ENCODE measurements at regions not wholly inside any gene's neighbourhood (a gene's known extent, or its start where the extent isn't known, plus 50 kb on each side); places are given as distances from the start of the nearest gene placed in this dataset.
A peak's percentile ranks its signal among the peaks of the same experiment; 100 is the strongest.
"Not testable (repeated sequence)": the region's sequence is repeated elsewhere in the genome, so short reads cannot be mapped to it uniquely, and the experiment has no call there.

DNA sequence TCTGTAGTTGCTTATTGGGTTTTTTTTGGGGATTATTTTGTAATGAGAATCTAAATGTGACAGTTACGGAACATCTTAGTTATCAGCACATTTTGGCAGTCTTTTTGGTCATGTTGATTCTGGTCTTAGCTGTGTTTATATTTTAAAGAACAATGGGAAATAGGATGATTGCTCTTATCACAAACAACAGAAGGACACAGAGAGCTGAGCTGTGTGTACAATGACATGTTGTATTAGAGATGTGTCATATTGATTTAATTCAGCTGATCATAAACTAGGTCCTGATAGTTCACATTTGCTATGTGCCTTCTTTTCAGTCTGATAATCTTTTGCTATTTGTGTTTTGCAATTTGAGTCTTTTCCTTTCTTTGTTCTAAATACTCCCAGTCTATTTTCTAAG lies 781.7 kb downstream of the TRHDE start:
- no peak for DNase-seq

DNA sequence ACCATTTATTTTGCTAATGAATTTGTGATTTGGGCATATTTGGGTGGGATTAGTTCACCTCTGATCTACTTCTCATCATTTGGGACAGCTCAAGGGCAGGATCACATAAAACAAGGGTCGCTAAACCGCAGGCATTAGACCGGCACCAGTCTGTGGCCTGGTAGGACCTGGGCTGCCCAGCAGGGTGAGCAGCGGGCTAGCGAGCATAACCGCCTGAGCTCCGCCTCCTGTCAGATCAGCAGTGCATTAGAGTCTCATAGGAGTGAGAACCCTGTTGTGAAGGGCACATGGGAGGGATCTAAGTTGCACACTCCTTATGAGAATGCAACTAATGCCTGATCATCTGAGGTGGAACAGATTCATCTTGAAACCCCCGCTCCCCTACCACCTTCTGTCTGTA lies 785.3 kb downstream of the TRHDE start:
- DNase-seq, result no peak

DNA sequence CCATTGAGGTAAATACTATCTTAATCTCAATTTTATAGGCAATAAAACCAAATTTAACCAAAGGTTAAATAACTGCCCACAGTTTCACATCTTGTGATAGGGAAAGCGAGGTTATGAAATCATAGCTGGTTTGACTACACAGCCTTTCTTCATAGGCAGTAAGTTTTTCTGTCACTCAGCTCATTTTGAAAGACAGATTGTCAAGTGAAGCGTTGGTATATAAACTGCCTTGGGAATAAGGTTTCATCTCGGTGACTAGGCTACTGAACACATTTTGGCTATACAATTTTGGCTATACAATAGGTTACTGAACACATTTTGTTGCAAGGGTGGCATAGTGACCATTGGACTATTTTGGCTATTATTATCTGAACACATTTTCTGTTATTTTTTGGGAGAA lies 793.7 kb downstream of the TRHDE start:
- no peak for DNase-seq

DNA sequence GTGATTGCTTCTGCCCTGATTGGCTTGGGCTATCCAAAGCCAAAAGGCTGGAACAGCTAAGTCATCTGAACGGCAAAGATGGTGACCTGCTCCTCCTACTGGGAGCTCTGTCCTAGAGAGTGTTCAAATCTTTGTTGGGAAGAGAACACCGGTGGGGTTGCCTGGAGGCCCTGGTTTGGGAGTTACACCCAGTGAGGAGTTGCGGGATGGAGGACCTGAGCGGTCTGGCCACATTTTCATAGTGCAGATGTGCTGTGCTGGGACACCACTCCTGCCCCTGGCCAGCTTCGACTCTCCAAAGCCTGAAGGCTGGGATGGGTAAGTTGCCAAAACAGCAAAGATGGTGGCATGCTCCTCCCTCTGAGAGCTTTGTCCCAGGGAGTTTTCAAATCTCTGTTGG lies 795.4 kb downstream of the TRHDE start:
- DNase-seq, result no peak

DNA sequence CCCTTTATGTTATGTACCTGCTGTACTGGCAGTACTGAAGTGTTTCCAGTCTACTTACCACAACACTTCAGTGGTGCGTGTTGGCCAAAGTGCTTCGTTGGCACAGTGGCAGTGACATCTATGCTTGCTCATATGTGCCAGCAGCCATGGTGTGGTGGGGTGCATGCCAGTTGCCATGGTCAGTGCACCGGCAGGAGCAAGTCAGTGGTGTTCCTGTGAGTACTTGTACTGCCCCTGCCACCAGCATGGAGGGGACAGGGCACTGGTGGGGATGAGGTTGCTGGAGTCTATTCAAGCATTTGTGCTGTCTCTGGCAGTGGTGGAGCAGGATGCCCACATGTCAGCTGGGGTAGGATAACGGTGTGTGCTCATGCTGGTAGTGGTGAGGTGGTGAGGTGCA lies 800.0 kb downstream of the TRHDE start:
- DNase-seq, result no peak

DNA sequence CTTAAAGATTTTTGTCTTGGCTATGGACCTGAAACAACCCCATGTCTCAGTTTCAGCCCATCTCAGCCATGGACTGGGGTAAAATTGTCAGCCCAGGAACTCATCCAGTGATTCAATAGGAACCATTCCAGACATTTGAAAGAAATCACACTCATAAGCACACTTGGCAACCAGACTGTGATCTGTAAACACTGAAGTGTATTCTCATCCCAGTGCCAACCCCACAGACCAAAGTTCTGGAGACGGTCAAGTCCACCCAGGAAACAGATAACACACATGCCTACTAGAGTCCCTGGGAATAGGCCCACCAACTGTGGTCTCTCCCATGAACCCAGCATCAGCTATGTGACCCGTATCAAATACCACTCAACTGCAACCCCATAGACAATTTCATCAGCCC lies 804.6 kb downstream of the TRHDE start:
- DNase-seq, result no peak

DNA sequence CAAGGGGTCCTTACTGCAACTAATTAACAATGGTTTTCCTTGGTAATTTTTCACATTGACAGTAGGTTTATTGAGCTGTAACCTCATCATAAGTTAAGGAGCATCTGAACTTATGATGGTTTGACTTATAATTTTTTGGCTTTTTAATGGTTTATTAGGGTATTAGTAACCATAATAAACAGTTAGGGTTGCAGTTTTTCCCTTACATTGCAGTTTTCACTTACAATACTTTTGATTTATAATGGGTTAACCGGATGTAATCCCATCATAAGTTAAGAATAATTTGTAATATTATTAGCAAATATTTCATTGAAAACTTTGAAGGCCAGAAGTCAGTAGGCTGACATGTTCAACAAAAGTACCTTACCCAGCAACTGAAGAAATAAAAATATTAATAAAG lies 811.6 kb downstream of the TRHDE start:
- no peak for DNase-seq

DNA sequence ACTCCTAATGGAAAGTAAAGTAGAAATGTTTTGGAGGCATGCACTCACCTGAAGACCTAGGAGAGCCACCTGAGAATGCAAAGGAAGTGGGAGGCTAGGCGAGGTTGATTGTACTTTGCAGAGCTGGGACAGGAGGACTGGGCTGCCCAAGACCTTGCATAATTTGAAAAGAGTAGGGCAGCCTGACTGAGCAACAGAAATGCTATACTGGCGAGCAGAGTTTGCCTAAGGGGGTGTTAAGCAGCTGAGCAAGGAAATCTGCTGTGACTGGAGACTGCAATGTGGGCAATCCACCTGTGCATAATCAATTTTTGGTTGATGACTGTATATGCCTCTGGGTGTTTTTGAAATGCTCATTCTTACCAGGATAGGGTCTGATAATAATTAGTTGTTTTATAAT lies 834.1 kb downstream of the TRHDE start:
- no peak for DNase-seq

DNA sequence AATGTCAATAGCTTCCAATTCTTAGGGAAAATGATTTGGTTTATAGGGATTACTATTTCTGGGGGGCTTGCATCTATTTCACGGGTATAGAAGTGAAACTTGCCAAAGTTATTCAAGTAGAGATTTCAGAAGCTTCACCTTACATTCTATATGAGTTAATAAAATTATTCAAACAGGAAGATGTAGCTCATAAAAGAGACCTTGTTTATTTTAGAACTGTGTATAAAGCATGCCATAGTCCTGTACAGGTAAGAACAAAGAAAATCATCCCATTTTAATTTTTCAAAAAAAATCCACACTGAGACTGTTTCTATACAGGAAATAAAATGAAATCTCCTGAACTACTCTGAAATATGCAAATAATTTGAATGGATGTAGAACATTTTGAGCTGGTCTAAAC lies 834.7 kb downstream of the TRHDE start:
- DNase-seq, result no peak

DNA sequence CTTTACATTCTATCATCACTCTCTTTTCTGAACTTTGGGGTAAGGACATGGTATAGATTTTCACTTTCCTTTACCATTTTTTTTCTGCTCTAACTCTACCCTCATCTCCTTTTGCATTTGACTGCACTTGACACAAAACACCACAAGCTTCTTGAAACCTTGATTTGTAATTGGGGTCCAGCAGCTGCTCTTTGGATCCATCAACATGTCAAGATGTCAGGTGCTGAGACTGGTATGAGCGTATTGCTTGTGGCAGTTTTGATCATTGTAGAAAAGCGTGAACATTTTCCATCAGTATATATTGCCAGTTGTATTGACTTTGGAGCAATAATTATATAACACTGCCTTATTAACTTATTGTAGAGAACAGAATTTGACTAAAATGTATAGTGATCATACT lies 838.6 kb downstream of the TRHDE start:
- no peak for DNase-seq

DNA sequence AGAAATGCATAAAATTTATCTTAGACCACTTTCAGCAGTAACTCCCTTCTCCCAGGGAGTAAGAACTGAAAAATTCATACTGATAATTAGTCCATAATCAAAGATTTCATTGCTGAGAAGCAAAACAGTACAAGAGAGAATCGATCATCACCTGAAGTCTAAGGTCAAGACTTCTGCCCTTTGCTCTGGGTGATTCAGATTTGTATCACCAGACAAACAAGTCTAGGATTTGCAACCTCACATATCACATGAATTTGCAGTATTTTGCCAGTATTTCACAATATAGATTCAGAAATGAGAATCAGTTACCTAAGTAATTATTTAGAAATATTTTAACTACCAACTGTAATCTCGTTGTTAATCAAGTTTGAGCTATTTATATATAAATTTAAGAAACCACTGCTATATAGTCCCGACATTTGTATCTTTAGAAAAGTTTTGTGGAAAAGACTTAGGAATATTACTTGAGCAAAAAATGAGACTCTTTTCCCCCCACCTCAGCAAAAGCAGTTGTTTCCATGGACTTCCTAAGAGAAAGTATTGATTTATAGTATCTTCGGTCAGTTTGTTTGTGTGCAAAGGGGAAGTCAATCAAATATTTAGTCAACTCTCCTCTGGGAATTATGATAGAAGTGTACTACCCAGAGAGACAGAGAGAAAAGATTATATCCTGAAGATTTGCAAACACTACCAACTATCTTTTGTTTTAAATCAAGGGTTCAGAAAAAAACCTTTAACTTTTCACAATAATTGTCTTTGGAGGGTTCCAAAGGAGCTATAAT lies 840.1 kb downstream of the TRHDE start:
- no peak for DNase-seq

DNA sequence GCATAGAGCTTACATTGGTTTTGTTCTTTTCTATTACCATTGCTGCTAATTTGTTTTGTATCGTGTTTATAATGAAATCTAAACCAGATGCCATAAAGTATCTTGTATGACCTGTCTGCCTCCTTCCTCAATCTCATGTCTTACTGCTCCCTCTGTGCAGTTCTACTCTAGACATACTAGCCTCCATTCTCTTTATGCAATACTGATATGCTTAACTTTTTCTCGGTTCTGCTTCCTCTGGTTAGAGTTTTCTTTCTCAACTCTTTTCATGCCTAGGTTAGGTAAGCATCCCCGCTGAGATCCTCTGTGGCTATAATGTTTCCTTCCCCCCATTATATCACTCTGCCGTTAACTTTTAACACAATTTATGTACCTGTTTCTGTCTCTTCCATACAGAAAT lies 852.3 kb downstream of the TRHDE start:
- DNase-seq, result no peak

DNA sequence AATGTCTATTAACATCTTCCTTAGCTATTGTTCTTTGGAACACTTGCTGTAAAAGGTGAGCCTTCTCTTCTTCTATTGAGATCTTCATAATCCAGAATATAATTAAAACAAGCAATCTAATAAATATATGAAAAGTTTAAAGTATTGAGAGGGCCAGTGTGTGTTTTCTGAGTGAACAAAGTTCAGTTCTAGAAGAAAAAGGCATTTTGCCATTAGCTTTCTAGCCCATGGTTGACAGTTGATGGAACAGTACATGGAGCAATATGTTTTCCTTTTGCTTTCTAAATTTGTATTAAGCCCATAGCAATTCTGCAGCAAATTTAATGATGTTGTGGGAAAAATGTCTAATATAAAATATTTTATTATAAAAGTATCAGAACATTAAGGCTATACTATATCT lies 853.0 kb downstream of the TRHDE start:
- no peak for DNase-seq

DNA sequence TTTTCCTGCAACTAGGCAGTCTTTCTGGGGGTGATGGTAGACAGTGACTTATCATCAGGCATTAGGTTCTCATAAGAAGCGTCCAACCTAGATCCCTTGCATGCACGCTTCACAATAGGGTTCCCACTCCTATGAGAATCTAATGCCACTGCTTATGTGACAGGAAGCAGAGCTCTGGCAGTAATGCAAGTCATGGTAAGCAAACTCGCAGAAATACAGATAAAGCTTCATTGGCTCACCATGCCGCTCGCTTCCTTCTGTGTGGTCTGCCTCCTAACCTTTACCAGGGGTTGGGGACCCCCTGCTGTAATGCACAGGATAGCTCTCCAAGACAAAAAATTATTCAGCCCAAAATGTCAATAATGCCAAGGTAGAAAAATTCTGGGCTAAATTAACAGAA lies 864.2 kb downstream of the TRHDE start:
- DNase-seq, result no peak

DNA sequence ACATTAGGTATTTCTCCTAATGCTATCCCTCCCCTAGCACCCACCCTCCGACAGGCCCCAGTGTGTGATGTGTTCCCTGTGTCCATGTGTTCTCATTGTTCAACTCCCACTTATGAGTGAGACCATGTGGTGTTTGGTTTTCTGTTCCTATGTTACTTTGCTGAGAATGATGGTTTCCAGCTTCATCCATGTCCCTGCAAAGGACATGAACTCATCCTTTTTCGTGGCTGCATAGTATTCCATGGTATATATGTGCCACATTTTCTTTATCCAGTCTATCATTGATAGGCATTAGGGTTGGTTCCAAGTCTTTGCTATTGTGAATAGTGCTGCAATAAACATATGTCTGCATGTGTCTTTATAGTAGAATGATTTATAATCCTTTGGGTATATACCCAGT lies 867.5 kb downstream of the TRHDE start:
- DNase-seq, result not testable (repeated sequence)

DNA sequence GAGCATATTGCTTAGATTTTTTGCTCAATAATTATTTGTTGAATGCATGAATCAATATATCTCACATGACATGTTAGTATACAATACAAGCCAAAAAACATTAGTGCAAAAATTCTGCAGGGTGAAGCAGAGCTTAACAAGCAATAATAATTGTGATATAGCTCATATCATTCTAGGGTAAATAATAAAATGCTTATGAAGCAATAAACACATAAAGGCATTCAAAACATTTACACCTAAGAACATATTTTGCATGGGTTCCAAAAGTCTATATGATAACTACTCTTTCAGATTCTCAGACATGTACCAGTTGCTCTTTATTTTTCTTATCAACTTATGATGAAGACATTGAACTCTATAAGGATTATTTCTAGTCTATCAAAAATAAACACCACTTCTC lies 886.2 kb downstream of the TRHDE start:
- DNase-seq, result no peak

DNA sequence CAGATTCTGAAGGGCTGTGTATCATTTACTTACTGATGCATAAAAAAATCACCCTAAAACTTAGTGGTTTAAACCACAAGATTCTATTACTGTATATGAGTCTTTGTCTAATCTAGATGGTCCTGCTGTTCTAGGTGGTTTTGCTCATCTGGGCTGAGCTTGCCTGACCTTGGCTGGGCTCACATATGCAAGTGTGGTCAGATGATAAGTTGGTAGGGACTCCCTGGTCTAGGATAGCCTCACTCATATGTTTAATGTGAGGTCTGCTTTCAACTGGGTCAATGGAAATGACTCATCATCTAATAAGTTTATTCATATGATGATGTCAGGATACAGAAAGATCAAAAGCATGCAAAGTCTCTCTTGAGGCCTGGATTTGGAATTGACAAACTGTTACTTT lies 887.8 kb downstream of the TRHDE start:
- DNase-seq, result no peak

DNA sequence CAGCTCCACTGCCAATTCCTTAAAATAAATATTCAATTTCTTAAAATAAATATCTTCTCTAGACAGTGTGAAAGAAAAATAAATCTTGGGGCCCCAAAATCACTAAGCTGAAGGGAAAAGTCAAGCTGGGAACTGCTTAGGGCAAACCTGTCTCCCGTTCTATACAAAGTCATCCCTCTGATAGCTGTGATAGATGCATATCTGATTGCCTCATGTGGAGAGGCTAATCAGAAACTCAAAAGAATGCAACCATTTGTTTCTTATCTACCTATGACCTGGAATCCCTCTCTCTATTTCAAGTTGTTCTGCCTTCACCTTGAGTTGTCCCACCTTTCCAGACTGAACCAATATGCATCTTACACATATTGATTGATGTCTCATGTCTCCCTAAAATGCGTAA lies 889.8 kb downstream of the TRHDE start:
- no peak for DNase-seq

DNA sequence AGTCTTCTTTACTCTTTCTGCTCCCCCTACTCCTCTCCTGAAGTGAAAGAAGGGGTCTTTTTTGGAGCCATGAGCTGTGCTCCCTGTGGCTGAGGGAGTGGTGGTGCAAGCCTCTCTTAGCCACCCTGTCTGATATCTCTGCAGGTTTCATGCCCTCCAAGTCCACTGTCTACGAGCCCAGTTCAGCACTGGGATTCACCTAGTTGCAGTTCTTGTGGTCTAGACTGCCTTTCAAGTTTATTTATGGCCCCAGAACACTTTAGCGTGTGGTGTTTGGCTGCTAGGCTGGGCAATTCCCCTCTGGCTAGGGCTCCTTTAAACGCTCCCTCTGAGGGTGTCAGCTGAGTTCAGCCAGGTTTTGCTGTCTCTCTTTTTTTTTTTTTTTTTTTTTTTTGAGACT lies 908.6 kb downstream of the TRHDE start:
- no peak for DNase-seq

DNA sequence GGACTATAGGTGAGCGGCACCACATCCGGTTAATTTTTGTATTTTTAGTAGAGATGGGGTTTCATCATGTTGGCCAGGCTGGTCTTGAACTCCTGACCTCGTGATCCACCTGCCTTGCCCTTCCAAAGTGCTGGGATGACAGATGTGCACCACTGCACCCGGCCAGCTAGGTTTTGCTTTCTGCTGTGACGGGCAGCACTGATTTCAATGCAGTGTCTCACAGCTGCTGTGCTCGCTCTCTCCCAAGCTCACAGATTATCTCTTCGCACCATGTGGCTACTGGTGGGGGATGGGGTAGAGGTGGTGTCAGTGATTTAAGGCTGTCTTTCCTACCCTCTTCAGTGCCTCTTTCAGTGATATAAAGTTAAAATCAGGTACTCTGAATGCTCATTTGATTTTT lies 909.1 kb downstream of the TRHDE start:
- no peak for DNase-seq

DNA sequence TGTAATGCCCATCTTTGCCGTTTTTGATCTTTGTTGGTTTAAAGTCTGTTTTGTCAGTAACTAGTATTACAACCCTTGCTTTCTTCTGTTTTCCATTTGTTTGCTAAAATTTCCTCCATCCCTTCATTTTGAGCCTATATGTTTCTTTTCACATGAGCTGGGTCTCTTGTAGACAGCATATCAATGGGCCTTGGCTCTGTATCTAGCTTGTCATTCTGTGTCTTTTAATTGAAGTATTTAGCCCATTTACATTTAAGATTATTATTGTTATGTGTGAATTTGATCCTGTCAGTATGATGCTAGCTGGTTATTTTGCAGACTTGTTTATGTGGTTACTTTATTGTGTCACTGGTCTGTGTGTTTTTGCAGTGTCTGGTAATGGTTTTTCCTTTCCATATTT lies 913.2 kb downstream of the TRHDE start:
- DNase-seq, result no peak

DNA sequence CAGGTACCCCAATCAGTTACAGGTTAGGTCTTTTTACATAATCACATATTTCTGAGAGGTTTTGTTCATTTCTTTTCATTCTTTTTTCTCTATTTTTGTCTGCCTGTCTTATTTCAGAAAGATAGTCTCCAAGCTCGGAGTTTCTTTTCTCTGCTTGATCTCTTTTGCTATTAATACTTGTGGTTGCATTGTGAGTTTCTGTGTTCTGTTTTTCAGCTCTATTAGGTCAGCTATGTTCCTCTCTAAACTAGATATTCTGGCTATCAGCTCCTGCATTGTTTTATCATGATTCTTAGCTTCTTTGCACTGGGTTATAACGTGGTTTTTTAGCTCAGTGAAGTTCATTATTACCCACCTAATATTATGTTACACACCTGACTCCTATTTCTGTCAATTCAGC lies 914.1 kb downstream of the TRHDE start:
- no peak for DNase-seq

DNA sequence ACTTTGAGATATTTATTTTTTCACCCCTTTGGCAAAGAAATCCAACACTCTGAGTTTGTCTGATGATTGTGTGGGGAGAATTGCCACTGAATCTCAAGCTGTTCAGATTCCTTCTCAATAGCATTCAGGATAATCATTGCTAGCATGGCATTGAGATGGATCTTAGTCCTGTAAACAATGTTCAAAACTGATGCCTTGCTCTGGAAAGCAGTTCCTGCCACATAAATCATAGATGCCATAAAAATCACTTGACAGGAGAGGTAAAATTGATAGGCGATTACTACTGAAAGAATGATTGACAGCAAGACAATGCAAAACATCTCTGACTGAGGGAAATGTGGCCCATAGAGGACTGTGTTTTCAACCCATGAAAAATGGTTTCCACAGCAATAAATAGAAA lies 915.6 kb downstream of the TRHDE start:
- DNase-seq, result no peak

DNA sequence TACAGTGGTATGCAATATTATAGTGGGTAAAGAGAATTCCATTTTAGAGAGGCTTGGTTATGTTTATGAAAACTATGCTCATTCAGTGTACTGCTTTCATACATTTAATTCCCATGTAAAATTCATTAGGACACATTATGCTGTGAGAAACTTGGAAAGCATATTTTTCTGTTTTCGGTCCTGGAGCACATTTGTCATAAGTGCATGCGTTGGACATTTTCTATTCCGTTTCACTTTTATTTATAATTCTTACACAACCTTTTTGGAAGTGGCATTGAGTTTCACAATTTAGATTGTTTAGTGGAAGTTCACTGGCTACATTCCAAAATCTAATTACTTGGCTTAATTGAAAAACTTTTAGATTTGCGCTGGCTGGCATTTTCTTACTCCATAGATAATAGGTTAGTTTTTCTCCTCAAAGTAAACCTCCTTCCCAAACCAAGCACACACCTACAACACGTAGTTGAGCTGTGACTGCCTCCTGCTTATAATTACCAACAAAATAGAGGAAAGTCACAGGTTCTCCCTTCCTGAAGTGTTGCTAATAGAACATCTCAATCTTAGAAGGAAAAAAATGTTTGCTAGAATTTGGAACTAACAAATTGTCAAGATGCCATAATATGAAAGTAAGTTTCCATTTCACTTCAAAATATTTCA lies 938.5 kb downstream of the TRHDE start:
- no peak for DNase-seq

DNA sequence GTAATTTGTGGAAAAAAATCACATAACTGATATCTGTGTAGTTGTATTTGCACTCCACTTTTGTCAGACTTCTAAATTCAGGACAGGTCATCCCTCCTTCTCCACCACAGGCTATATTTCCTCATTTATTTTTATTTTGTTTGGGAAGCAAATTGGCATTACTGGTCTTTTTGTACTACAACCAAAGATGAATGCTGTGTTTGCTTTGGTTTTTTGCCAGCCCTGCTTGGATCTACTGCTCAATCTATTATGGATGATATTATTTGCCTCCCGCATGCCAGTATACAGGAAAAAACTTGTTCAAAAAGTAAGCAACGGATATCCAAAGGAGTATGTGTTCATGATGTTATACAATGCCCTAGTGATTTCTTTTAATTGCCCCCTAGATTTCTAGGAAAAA lies 948.8 kb downstream of the TRHDE start:
- peak in 1 of 2 experiments; percentile 30 for DNase-seq
